ENCODE measurements at regions not wholly inside any gene's neighbourhood (a gene's known extent, or its start where the extent isn't known, plus 50 kb on each side); places are given as distances from the start of the nearest gene placed in this dataset.

DNA sequence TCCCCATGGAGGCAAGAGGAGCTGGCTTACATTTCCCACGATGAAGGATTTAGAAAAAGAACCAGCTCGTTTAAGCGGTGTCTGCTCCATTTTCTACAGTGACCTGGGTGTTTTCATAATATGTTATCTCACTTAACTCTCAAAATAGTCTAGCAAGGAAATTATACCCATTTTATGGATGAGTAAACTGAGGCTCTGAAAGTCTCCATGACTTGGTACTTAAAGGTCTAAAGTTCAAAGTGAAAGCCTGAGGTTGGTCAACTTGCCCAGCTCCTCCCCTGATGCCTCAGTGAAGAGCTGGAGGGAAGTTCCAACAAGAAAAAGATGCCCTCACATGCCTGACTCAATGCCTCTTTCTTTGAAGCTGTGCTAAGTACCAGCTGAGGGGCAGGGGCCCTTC is 232.0 kb downstream of the CBLN1 start:
- no peak for DNase-seq (ENCODE audit: low spot score)
- no peak overlapping the region for H3K27ac ChIP-seq
- ChIA-PET POLR2A (ENCODE audit: low non-redundant PET) (no interaction called here), CTCF (interaction anchor here (0.7 kb wide), 1 partner anchor 11 kb away, joined by 4 read pairs; no protein-coding TSS in a partner anchor)
- no peak for TF ChIP-seq CTCF (conservative IDR thresholded peaks at IDR 0.05; ENCODE audit: low read depth)

- ChIA-PET CTCF (interaction anchor here (0.7 kb wide), 1 partner anchor 11 kb away, joined by 4 read pairs; no protein-coding TSS in a partner anchor), POLR2A (ENCODE audit: low non-redundant PET) (no interaction called here)
- H3K27ac ChIP-seq = no peak overlapping the region
- TF ChIP-seq CTCF (conservative IDR thresholded peaks at IDR 0.05; ENCODE audit: low read depth) = no peak
- DNase-seq (ENCODE audit: low spot score) = no peak
Observed at GRCh38 chr16:49049191-49049590, 232.4 kb downstream of the CBLN1 start.

DNA sequence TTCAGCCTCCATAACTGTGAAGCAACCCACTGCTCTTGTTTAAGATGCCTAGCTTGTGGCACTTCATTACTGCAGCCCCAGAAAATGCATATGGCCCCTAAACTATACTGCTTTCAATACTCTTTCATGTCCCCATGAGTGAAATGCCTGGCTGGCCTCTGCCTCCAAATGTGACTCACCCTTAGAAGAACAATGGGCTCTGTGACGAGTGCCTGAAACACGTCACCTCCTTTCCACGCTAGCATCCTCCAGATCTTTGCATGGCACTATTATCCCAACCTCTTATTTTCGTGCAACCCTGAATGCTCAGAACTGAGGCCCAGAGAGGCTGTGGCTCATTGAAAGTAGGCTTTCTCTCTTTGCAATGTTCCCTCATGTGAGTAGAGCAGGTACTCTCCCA is 233.1 kb downstream of the CBLN1 start:
- CTCF ChIA-PET = no interaction called here
- TF ChIP-seq CTCF (conservative IDR thresholded peaks at IDR 0.05; ENCODE audit: low read depth) = no peak
- DNase-seq (ENCODE audit: low spot score) = peak; percentile 19
- H3K27ac ChIP-seq = no peak overlapping the region
- POLR2A ChIA-PET (ENCODE audit: low non-redundant PET) = no interaction called here

- TF ChIP-seq CTCF (conservative IDR thresholded peaks at IDR 0.05; ENCODE audit: low read depth) = no peak
Observed at GRCh38 chr16:49036126-49036525, 245.5 kb downstream of the CBLN1 start.

DNA sequence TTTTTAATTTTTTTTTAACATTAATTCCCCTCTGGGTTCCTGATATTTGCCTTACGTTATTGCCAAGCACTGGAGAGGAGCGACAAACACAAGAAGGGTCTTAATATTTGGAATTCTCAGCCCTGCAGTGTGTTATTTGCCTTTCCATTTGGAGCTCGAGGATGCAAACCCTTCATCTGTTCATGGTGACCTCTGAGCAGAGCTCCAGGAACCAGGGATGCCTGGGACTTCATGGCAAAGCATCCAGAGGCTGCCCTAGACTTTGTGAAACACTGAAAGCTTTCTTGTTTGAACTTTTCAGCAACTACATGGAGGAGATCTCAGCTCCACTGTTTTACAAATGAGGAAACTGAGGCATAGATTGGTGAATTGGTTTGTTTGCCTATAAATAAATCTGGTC is 254.2 kb downstream of the CBLN1 start:
- ChIA-PET POLR2A (ENCODE audit: low non-redundant PET) (no interaction called here), CTCF (no interaction called here)
- no peak for DNase-seq (ENCODE audit: low spot score)
- no peak for TF ChIP-seq CTCF (conservative IDR thresholded peaks at IDR 0.05; ENCODE audit: low read depth)
- H3K27ac ChIP-seq = no peak overlapping the region

More at GRCh38 chr16:49036126-49036525, 245.5 kb downstream of the CBLN1 start:
- DNase-seq (ENCODE audit: low spot score) = no peak
- ChIA-PET CTCF (interaction anchor here (0.7 to 0.8 kb wide), 2 partner anchors 147 to 348 kb away, joined by 3 to 4 read pairs; no protein-coding TSS in a partner anchor), POLR2A (ENCODE audit: low non-redundant PET) (no interaction called here)
- H3K27ac ChIP-seq = no peak overlapping the region

GRCh38 chr16:49026566-49027181 is 255.0 kb downstream of the CBLN1 start:
- CTCF ChIA-PET = no interaction called here

More at GRCh38 chr16:49026566-49027181, 255.0 kb downstream of the CBLN1 start:
- H3K27ac ChIP-seq = no peak overlapping the region
- DNase-seq (ENCODE audit: low spot score) = no peak
- POLR2A ChIA-PET (ENCODE audit: low non-redundant PET) = no interaction called here
- no peak for TF ChIP-seq CTCF (conservative IDR thresholded peaks at IDR 0.05; ENCODE audit: low read depth)

Measured in RWPE1 (cell line).